ENCODE measurements at regions not wholly inside any gene's neighbourhood (a gene's known extent, or its start where the extent isn't known, plus 50 kb on each side); places are given as distances from the start of the nearest gene placed in this dataset. TPM values are rescaled to one million over a fixed set of nuclear protein-coding genes. Genes with fewer than 3 reads are reported as not detected.

DNA sequence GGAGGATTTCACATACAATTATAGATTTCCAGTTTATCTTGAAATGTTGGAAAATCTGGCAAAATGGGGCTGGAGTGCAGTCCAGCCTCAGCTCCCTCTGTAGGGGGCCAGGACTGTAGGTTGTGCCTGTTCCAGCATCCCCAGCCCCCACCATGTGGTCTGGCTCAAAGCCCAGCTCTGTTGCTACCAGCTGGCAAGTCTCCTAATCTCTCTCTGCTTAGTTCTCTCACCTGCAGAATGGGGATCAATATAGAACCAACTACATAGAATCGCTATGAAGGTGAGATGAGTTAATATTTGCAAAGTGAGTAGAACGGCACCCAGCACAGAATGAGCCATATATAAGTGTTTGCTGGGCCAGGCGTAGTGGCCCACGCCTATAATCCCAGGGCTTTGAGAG lies 50.0 kb upstream of the TARDBP start:
- ATAC-seq = peak; percentile 80
- peak overlapping the region in 3 of 4 donors; percentile 54 to 73 (median 70) for H3K27ac ChIP-seq
- no peaks in the 10 kb centered on the region for H3K9me3 ChIP-seq
- no peak overlapping the region for H3K4me3 ChIP-seq
- DNase-seq = peak; percentile 73 to 85 (median 77)
- H3K4me1 ChIP-seq = peaks cover 35% of the 10 kb centered on the region
- intact Hi-C loops (cut with DNase I) = no loop called here
- TF ChIP-seq POLR2A (IDR thresholded peaks at IDR 0.05) = no peak
- TF ChIP-seq, protein P1, sequence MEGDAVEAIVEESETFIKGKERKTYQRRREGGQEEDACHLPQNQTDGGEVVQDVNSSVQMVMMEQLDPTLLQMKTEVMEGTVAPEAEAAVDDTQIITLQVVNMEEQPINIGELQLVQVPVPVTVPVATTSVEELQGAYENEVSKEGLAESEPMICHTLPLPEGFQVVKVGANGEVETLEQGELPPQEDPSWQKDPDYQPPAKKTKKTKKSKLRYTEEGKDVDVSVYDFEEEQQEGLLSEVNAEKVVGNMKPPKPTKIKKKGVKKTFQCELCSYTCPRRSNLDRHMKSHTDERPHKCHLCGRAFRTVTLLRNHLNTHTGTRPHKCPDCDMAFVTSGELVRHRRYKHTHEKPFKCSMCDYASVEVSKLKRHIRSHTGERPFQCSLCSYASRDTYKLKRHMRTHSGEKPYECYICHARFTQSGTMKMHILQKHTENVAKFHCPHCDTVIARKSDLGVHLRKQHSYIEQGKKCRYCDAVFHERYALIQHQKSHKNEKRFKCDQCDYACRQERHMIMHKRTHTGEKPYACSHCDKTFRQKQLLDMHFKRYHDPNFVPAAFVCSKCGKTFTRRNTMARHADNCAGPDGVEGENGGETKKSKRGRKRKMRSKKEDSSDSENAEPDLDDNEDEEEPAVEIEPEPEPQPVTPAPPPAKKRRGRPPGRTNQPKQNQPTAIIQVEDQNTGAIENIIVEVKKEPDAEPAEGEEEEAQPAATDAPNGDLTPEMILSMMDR (IDR thresholded peaks at IDR 0.05) = peak in 2 of 7 experiments; percentile 5 to 7
- WGBS, 2 donors = 0 to 23% methylated on average over 4 of the region's 4 CpGs
- H3K27me3 ChIP-seq = no peaks in the 10 kb centered on the region
- H3K36me3 ChIP-seq (replicated peaks in 1 of 2; ENCODE audit: insufficient read depth in 1 of 2, low read depth in 2 of 2) = no peaks in the 10 kb centered on the region

Small RNA genes in the stretch of these regions (small RNA-seq; reads per million reads assigned to genes)
- not detected for gene HSPE1P24

All from body of pancreas (tissue), 4 donors.